H9 (cell line): ENCODE measurements at regions not wholly inside any gene's neighbourhood (a gene's known extent, or its start where the extent isn't known, plus 50 kb on each side); places are given as distances from the start of the nearest gene placed in this dataset.

ENCODE experiments used
- DNase-seq: peaks from one replicate; pipeline ENCODE4 v3.0.0-alpha.2; 2017
- H2AFZ ChIP-seq: one replicate; pipeline ENCODE4 v1.6.1; 2013; ENCODE audit warnings: mild to moderate bottlenecking, low read length, control low read depth, moderate library complexity
- H2AK5ac ChIP-seq: 2 replicates; pipeline ENCODE4 v1.6.1; 2013; ENCODE audit warnings: low read length, control low read depth, mixed read lengths; ENCODE audit not compliant: insufficient read length
- H2BK120ac ChIP-seq: one replicate; pipeline ENCODE4 v1.6.1; 2013; ENCODE audit warnings: low read depth, mild to moderate bottlenecking, low read length, control low read depth, inconsistent platforms; ENCODE audit not compliant: poor library complexity, severe bottlenecking
- H2BK12ac ChIP-seq: 2 replicates; pipeline ENCODE4 v1.6.1; 2013; ENCODE audit warnings: low read length, control low read depth, mixed read lengths, low read depth; ENCODE audit not compliant: insufficient read length
- H2BK15ac ChIP-seq: 2 replicates; pipeline ENCODE4 v1.6.1; 2013; ENCODE audit warnings: low read depth, low read length, control low read depth
- H2BK20ac ChIP-seq: one replicate; pipeline ENCODE4 v1.6.1; 2013; ENCODE audit warnings: low read depth, mild to moderate bottlenecking, low read length, control low read depth, inconsistent platforms; ENCODE audit not compliant: poor library complexity, severe bottlenecking
- H2BK5ac ChIP-seq: 2 replicates; pipeline ENCODE4 v1.6.1; 2013; ENCODE audit warnings: low read length, control low read depth, mixed read lengths; ENCODE audit not compliant: insufficient read length
- H3K14ac ChIP-seq: 2 replicates; pipeline ENCODE4 v1.6.1; 2013; ENCODE audit warnings: low read length, control low read depth; ENCODE audit not compliant: insufficient read depth
- H3K18ac ChIP-seq: 2 replicates; pipeline ENCODE4 v1.6.1; 2013; ENCODE audit warnings: low read depth, mild to moderate bottlenecking, mixed read lengths, low read length, control low read depth; ENCODE audit not compliant: insufficient read length
- H3K23ac ChIP-seq: 2 replicates; pipeline ENCODE4 v1.6.1; 2013; ENCODE audit warnings: low read length, control low read depth, mixed read lengths, low read depth; ENCODE audit not compliant: insufficient read length
- H3K23me2 ChIP-seq: 2 replicates; pipeline ENCODE4 v1.6.1; 2013; ENCODE audit warnings: low read depth, mild to moderate bottlenecking, mixed read lengths, low read length, control low read depth; ENCODE audit not compliant: insufficient read length, poor library complexity, severe bottlenecking
- H3K27ac ChIP-seq: 2 replicates; pipeline ENCODE4 v1.5.1; 2013; ENCODE audit warnings: low read length, control low read depth, mixed read lengths, low read depth; ENCODE audit not compliant: insufficient read length
- H3K27me3 ChIP-seq: 2 replicates; pipeline ENCODE4 v1.6.1; 2013; ENCODE audit warnings: low read length, control low read depth, inconsistent platforms; ENCODE audit not compliant: insufficient read depth
- H3K4ac ChIP-seq: 2 replicates; pipeline ENCODE4 v1.6.1; 2013; ENCODE audit warnings: low read depth, mild to moderate bottlenecking, control low read depth, inconsistent platforms, low read length, moderate library complexity
- H3K4me1 ChIP-seq: 2 replicates; pipeline ENCODE4 v1.6.1; 2013; ENCODE audit warnings: low read length, control low read depth, inconsistent platforms; ENCODE audit not compliant: insufficient read depth
- H3K4me2 ChIP-seq: 2 replicates; pipeline ENCODE4 v1.6.1; 2013; ENCODE audit warnings: low read length, control low read depth, mixed read lengths; ENCODE audit not compliant: insufficient read length, insufficient read depth
- H3K56ac ChIP-seq: 2 replicates; pipeline ENCODE4 v1.6.1; 2013; ENCODE audit warnings: low read depth, mild to moderate bottlenecking, mixed read lengths, low read length, control low read depth; ENCODE audit not compliant: insufficient read length
- H3K79me1 ChIP-seq: 2 replicates; pipeline ENCODE4 v1.6.1; 2013; ENCODE audit warnings: low read depth, mild to moderate bottlenecking, moderate library complexity, low read length, control low read depth, inconsistent platforms; ENCODE audit not compliant: insufficient read depth, poor library complexity, severe bottlenecking
- H3K79me2 ChIP-seq: 2 replicates; pipeline ENCODE4 v1.6.1; 2013; ENCODE audit warnings: low read length, control low read depth, inconsistent platforms; ENCODE audit not compliant: insufficient read depth
- H3K9ac ChIP-seq: 2 replicates; pipeline ENCODE4 v1.6.1; 2013; ENCODE audit warnings: low read length, control low read depth, mixed read lengths; ENCODE audit not compliant: insufficient read length; ENCODE audit errors: extremely low read depth
- H3K9me3 ChIP-seq: one replicate; pipeline ENCODE4 v1.6.1; 2013; ENCODE audit warnings: low read depth, low read length, inconsistent platforms; ENCODE audit not compliant: control insufficient read depth
- H3T11ph ChIP-seq: one replicate; pipeline ENCODE4 v1.6.1; 2013; ENCODE audit warnings: mild to moderate bottlenecking, low read length, control low read depth, inconsistent platforms
- H4K20me1 ChIP-seq: one replicate; pipeline ENCODE4 v1.6.1; 2013; ENCODE audit not compliant: control insufficient read depth, insufficient read length, insufficient read depth
- H4K5ac ChIP-seq: 2 replicates; pipeline ENCODE4 v1.6.1; 2013; ENCODE audit warnings: low read depth, mild to moderate bottlenecking, mixed read lengths, low read length, control low read depth; ENCODE audit not compliant: insufficient read length
- H4K8ac ChIP-seq: replicated peaks from 2 replicates; pipeline ENCODE4 v1.6.1; 2013; ENCODE audit warnings: low read length, control low read depth, mixed read lengths, low read depth; ENCODE audit not compliant: insufficient read length
- H4K91ac ChIP-seq: 2 replicates; pipeline ENCODE4 v1.6.1; 2013; ENCODE audit warnings: low read depth, mild to moderate bottlenecking, moderate library complexity, mixed read lengths, low read length, control low read depth; ENCODE audit not compliant: insufficient read length
- H3K27ac Mint-ChIP-seq, 3 experiments: 2 replicates in 2 of 3; 3 replicates in 1 of 3; pipeline ENCODE4 v1.8.0; 2020 to 2021; ENCODE audit warnings: mixed read lengths in 3 of 3, mild to moderate bottlenecking in 1 of 3, moderate library complexity in 1 of 3
- H3K27me3 Mint-ChIP-seq: 2 replicates; pipeline ENCODE4 v1.8.0; 2021; ENCODE audit warnings: low read depth, mild to moderate bottlenecking, moderate library complexity, mixed read lengths
- H3K36me3 Mint-ChIP-seq, 3 experiments: 2 replicates in 2 of 3; 3 replicates in 1 of 3; pipeline ENCODE4 v1.8.0; 2020 to 2021; ENCODE audit warnings: low read depth in 3 of 3, mixed read lengths in 3 of 3; ENCODE audit not compliant: insufficient read depth in 1 of 3
- H3K4me1 Mint-ChIP-seq, 2 experiments: 2 replicates each; pipeline ENCODE4 v1.8.0; 2020; ENCODE audit warnings: mixed read lengths in 2 of 2
- H3K4me3 Mint-ChIP-seq, 2 experiments: 2 replicates in 1 of 2; 3 replicates in 1 of 2; pipeline ENCODE4 v1.8.0; 2020 to 2021; ENCODE audit warnings: mild to moderate bottlenecking in 2 of 2, mixed read lengths in 2 of 2, moderate library complexity in 1 of 2
- H3K9me3 Mint-ChIP-seq, 2 experiments: 2 replicates in 1 of 2; 3 replicates in 1 of 2; pipeline ENCODE4 v1.8.0; 2020; ENCODE audit warnings: mild to moderate bottlenecking in 2 of 2, mixed read lengths in 2 of 2, moderate library complexity in 1 of 2
- CTCF ChIP-seq: fragments of 200-600 bp; sonication (generic); conservative IDR thresholded peaks from 3 replicates; pipeline ENCODE4 v1.8.0; 2021; ENCODE audit warnings: antibody characterized with exemption, mild to moderate bottlenecking
- WGBS: extraction: QIAGEN DNeasy Blood & Tissue Kit; methylation state at CpG from one replicate; pipeline ENCODE4 v1.1.7; 2013; ENCODE audit warnings: missing lambda C conversion rate, low lambda C conversion rate, mixed read lengths; ENCODE audit not compliant: insufficient read length; ENCODE audit errors: extremely low coverage; 5-methylcytosine and 5-hydroxymethylcytosine counted together

GRCh38 chr1:181394766-181395165 lies 88.6 kb upstream of the CACNA1E start:
- TF ChIP-seq CTCF: no peak
- H4K5ac ChIP-seq: no peak overlapping the region
- peaks cover 0 to 4% of the 10 kb centered on the region in 2 experiments; a peak in 2 of 4 replicates for H3K4me1 Mint-ChIP-seq
- H4K91ac ChIP-seq: no peak overlapping the region
- H3K9ac ChIP-seq: no peak overlapping the region
- no peaks in the 10 kb centered on the region for H3K79me2 ChIP-seq
- no peak overlapping the region for H2AFZ ChIP-seq
- no CpG with 5 or more reads among the region's 2 CpGs for WGBS
- no peak overlapping the region for H2BK20ac ChIP-seq
- no peak overlapping the region for H3K27ac ChIP-seq
- H2BK15ac ChIP-seq: no peak overlapping the region
- no peaks in the 10 kb centered on the region for H3K36me3 Mint-ChIP-seq
- no peaks in the 10 kb centered on the region; the same call in none of the 2 replicates for H3K27me3 Mint-ChIP-seq
- no peak overlapping the region for H3K14ac ChIP-seq
- no peak overlapping the region for H2AK5ac ChIP-seq
- no peaks in the 10 kb centered on the region for H3K27me3 ChIP-seq
- H3K9me3 ChIP-seq: no peaks in the 10 kb centered on the region
- no peak overlapping the region for H3K4ac ChIP-seq
- no peak for DNase-seq
- no peak overlapping the region for H3K56ac ChIP-seq
- no peak overlapping the region for H3K23ac ChIP-seq
- no peak overlapping the region for H3K4me2 ChIP-seq
- no peak overlapping the region for H3K27ac Mint-ChIP-seq
- no peaks in the 10 kb centered on the region for H3K9me3 Mint-ChIP-seq
- H2BK5ac ChIP-seq: no peak overlapping the region
- H2BK120ac ChIP-seq: no peak overlapping the region
- no peaks in the 10 kb centered on the region for H3K4me1 ChIP-seq
- no peak overlapping the region for H3T11ph ChIP-seq
- H4K20me1 ChIP-seq: no peaks in the 10 kb centered on the region
- H2BK12ac ChIP-seq: no peak overlapping the region
- H3K79me1 ChIP-seq: no peaks in the 10 kb centered on the region
- H3K23me2 ChIP-seq: no peaks in the 10 kb centered on the region
- no peak overlapping the region for H3K4me3 Mint-ChIP-seq
- no peak overlapping the region for H3K18ac ChIP-seq
- no peak overlapping the region for H4K8ac ChIP-seq
